ENCODE measurements at regions not wholly inside any gene's neighbourhood (a gene's known extent, or its start where the extent isn't known, plus 50 kb on each side); places are given as distances from the start of the nearest gene placed in this dataset.

DNA sequence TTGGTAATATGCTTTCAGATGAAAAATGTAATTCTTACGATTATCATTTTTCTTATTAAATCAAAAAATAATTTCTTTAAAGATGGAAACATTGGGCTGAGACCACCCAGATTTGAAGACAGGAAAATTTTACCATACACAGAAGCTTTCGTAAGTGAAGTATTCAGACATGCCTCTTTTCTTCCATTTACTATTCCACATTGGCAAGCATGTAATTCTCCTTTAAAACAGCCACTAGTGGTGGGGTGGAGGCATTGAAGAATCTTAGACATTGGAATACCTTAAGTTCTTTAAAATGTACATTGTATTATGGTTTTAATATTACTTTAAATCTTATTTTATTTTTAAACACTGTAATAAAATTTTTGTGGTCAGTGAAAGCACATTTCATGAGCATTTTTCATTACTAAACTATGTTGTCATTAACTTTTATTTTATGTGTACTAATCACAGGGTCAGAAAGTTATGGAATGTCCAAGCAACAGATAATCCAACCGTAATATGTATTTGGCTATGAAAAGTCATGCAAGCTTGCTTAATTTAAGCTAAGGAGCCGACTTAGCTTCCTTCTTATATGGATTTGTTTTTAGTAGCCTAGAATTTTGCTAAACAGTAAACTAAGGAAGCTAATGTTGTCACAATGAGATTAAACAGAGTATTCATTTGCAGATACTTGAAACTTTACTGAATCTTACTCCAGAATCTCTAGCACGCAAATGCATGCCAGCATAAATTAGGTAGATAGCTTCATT is 97.4 kb upstream of the ALDH1A1 start:
- TF ChIP-seq, protein P1, sequence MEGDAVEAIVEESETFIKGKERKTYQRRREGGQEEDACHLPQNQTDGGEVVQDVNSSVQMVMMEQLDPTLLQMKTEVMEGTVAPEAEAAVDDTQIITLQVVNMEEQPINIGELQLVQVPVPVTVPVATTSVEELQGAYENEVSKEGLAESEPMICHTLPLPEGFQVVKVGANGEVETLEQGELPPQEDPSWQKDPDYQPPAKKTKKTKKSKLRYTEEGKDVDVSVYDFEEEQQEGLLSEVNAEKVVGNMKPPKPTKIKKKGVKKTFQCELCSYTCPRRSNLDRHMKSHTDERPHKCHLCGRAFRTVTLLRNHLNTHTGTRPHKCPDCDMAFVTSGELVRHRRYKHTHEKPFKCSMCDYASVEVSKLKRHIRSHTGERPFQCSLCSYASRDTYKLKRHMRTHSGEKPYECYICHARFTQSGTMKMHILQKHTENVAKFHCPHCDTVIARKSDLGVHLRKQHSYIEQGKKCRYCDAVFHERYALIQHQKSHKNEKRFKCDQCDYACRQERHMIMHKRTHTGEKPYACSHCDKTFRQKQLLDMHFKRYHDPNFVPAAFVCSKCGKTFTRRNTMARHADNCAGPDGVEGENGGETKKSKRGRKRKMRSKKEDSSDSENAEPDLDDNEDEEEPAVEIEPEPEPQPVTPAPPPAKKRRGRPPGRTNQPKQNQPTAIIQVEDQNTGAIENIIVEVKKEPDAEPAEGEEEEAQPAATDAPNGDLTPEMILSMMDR (conservative IDR thresholded peaks at IDR 0.05; ENCODE audit: low read length): no peak; the same call in none of the 2 replicates
- TF ChIP-seq EZH2phosphoT487 (IDR thresholded peaks at IDR 0.05; ENCODE audit: borderline replicate concordance): no peak

Data from Loucy (cell line).